Spleen (tissue), 7 donors: ENCODE measurements at regions not wholly inside any gene's neighbourhood (a gene's known extent, or its start where the extent isn't known, plus 50 kb on each side); places are given as distances from the start of the nearest gene placed in this dataset.

Source experiments
- CTCF ChIP-seq, 11 experiments: fragments of 200-600 bp in 7 of 11; fragments of 450-650 bp in 4 of 11; sonication (generic) in 4 of 11; IDR thresholded peaks in 8 of 11; conservative IDR thresholded peaks in 3 of 11; 1 replicate in 7 of 11; 2 replicates in 4 of 11; pipeline versions ENCODE4 v1.4.0 to v1.8.0; 2016 to 2021; ENCODE audit warnings: antibody characterized with exemption in 11 of 11, inconsistent platforms in 4 of 11, mild to moderate bottlenecking in 1 of 11
- POLR2A ChIP-seq, 3 donors: fragments of 450-650 bp; IDR thresholded peaks; one replicate each; pipeline ENCODE4 v1.5.1; 2017; ENCODE audit warnings: antibody characterized with exemption in 3 of 3, mild to moderate bottlenecking in 1 of 3
- POLR2AphosphoS5 ChIP-seq, 3 donors: sonication (generic); formaldehyde crosslinking; IDR thresholded peaks; one replicate each; pipeline ENCODE4 v1.5.1; 2017; ENCODE audit warnings: antibody characterized with exemption in 3 of 3
- donor health status: DM: no; HTN: no; CAD: no; lungs with moderate emphysema.
- donor health status: DM: no; HTN: no; CAD: no.
- donor health status: DM: no; HTN: no; CAD: no.

DNA sequence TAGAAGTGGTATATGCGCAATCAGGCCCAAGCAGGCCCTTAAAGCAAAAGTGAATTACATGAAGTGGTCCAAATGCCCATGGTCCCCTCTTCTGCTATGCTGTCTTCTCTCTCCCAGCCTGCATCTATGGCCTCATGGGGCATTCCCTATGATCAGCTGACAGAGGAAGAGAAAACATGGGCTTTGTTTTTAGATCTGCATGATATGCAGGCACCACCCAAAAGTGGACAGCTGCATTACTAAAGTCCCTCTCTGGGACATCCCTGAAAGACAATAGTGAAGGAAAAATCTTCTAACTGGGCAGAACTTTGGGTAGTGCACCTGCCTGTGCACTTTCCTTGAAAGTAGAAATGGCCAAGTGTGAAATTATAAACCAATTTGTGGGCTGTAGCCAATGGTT, 145.2 kb upstream of the ARID2 start:
- TF ChIP-seq POLR2A (IDR thresholded peaks at IDR 0.05) (no peak), POLR2AphosphoS5 (IDR thresholded peaks at IDR 0.05) (no peak), CTCF (IDR thresholded peaks at IDR 0.05 in 8 of 11, conservative IDR thresholded peaks at IDR 0.05 in 3 of 11) (no peak)
